ENCODE measurements at regions not wholly inside any gene's neighbourhood (a gene's known extent, or its start where the extent isn't known, plus 50 kb on each side); places are given as distances from the start of the nearest gene placed in this dataset.

GRCh38 chr6:92352130-92352529 is 1067.2 kb downstream of the EPHA7 start:
- TF ChIP-seq RXRA (IDR thresholded peaks at IDR 0.05) = no peak

GRCh38 chr6:92341201-92341600 is 1078.2 kb downstream of the EPHA7 start:
- 59% methylated on average over 3 of the region's 3 CpGs for whole genome bisulfite sequencing

More at GRCh38 chr6:92352130-92352529, 1067.2 kb downstream of the EPHA7 start:
- Histone ChIP-seq H3K36me3 (ENCODE audit: control insufficient read depth in 4 of 4, insufficient read depth in 3 of 4, low read depth in 1 of 4, low read length in 3 of 4) (no peaks in the 10 kb centered on the region), H3K27ac (ENCODE audit: low read depth in 1 of 2, low read length in 2 of 2) (no peak overlapping the region), H3K9me3 (ENCODE audit: control insufficient read depth in 4 of 4, low read length in 3 of 4) (no peaks in the 10 kb centered on the region), H3K27me3 (ENCODE audit: control insufficient read depth in 4 of 4, insufficient read depth in 4 of 4, low read length in 3 of 4) (no peaks in the 10 kb centered on the region), H3K9ac (ENCODE audit: low read depth in 1 of 2, low read length in 2 of 2) (no peak overlapping the region), H3K4me1 (ENCODE audit: control insufficient read depth in 4 of 4, insufficient read depth in 4 of 4, low read length in 3 of 4) (no peaks in the 10 kb centered on the region), H3K4me3 (ENCODE audit: low read depth in 1 of 3, low read length in 3 of 3) (no peak overlapping the region)
- no peak for DNase-seq (ENCODE audit: low spot score)
- WGBS = 86% methylated on average over 2 of the region's 2 CpGs

GRCh38 chr6:92339936-92340640 is 1079.3 kb downstream of the EPHA7 start:
- no peaks in the 10 kb centered on the region for H3K27me3 ChIP-seq (ENCODE audit: control insufficient read depth in 4 of 4, insufficient read depth in 4 of 4, low read length in 3 of 4)
- H3K9ac ChIP-seq (ENCODE audit: low read depth in 1 of 2, low read length in 2 of 2) = no peak overlapping the region
- no peaks in the 10 kb centered on the region for H3K9me3 ChIP-seq (ENCODE audit: control insufficient read depth in 4 of 4, low read length in 3 of 4)
- no peaks in the 10 kb centered on the region for H3K4me1 ChIP-seq (ENCODE audit: control insufficient read depth in 4 of 4, insufficient read depth in 4 of 4, low read length in 3 of 4)
- H3K36me3 ChIP-seq (ENCODE audit: control insufficient read depth in 4 of 4, insufficient read depth in 3 of 4, low read depth in 1 of 4, low read length in 3 of 4) = no peaks in the 10 kb centered on the region
- WGBS = 53% methylated on average over 4 of the region's 4 CpGs
- no peak overlapping the region for H3K4me3 ChIP-seq (ENCODE audit: low read depth in 1 of 3, low read length in 3 of 3)
- no peak for DNase-seq (ENCODE audit: low spot score)
- H3K27ac ChIP-seq (ENCODE audit: low read depth in 1 of 2, low read length in 2 of 2) = no peak overlapping the region
- TF ChIP-seq FOXA1 (IDR thresholded peaks at IDR 0.05) (no peak), NR2F2 (IDR thresholded peaks at IDR 0.05) (no peak), SP1 (IDR thresholded peaks at IDR 0.05) (no peak), RAD21 (IDR thresholded peaks at IDR 0.05) (no peak), HNF4G (IDR thresholded peaks at IDR 0.05) (no peak), JUND (IDR thresholded peaks at IDR 0.05) (no peak), TAF1 (conservative IDR thresholded peaks at IDR 0.05) (no peak), REST (IDR thresholded peaks at IDR 0.05) (no peak), MAX (IDR thresholded peaks at IDR 0.05) (no peak), ATF3 (IDR thresholded peaks at IDR 0.05) (no peak), HNF4A (conservative IDR thresholded peaks at IDR 0.05) (no peak), CTCF (IDR thresholded peaks at IDR 0.05; ENCODE audit: low read depth, low read length, missing input control) (no peak), GABPA (IDR thresholded peaks at IDR 0.05 in 1 of 2, conservative IDR thresholded peaks at IDR 0.05 in 1 of 2) (no peak), ZBTB33 (IDR thresholded peaks at IDR 0.05) (no peak), FOXA2 (IDR thresholded peaks at IDR 0.05) (no peak), RXRA (IDR thresholded peaks at IDR 0.05) (no peak), YY1 (IDR thresholded peaks at IDR 0.05) (no peak)

More at GRCh38 chr6:92341201-92341600, 1078.2 kb downstream of the EPHA7 start:
- Histone ChIP-seq H3K9ac (ENCODE audit: low read depth in 1 of 2, low read length in 2 of 2) (no peak overlapping the region), H3K27me3 (ENCODE audit: control insufficient read depth in 4 of 4, insufficient read depth in 4 of 4, low read length in 3 of 4) (no peaks in the 10 kb centered on the region), H3K9me3 (ENCODE audit: control insufficient read depth in 4 of 4, low read length in 3 of 4) (no peaks in the 10 kb centered on the region), H3K27ac (ENCODE audit: low read depth in 1 of 2, low read length in 2 of 2) (no peak overlapping the region), H3K4me1 (ENCODE audit: control insufficient read depth in 4 of 4, insufficient read depth in 4 of 4, low read length in 3 of 4) (no peaks in the 10 kb centered on the region), H3K4me3 (ENCODE audit: low read depth in 1 of 3, low read length in 3 of 3) (no peak overlapping the region), H3K36me3 (ENCODE audit: control insufficient read depth in 4 of 4, insufficient read depth in 3 of 4, low read depth in 1 of 4, low read length in 3 of 4) (no peaks in the 10 kb centered on the region)
- TF ChIP-seq YY1 (IDR thresholded peaks at IDR 0.05) (no peak), FOXA2 (IDR thresholded peaks at IDR 0.05) (no peak), NR2F2 (IDR thresholded peaks at IDR 0.05) (no peak)
- DNase-seq (ENCODE audit: low spot score) = no peak

Data from liver (tissue), 8 donors.